Karpas-422 (cell line): ENCODE measurements at regions not wholly inside any gene's neighbourhood (a gene's known extent, or its start where the extent isn't known, plus 50 kb on each side); places are given as distances from the start of the nearest gene placed in this dataset.
A peak's percentile ranks its signal among the peaks of the same experiment; 100 is the strongest.

Source experiments
- DNase-seq: peaks from one replicate; pipeline ENCODE4 v3.0.0-alpha.2; 2015
- H2AFZ ChIP-seq: fragments of 200-600 bp; sonication (generic); 2 replicates; pipeline ENCODE4 v1.6.1; 2014; ENCODE audit warnings: antibody characterized with exemption, low read length, mixed read lengths
- H3K27ac ChIP-seq: fragments of 200-600 bp; sonication (generic); 2 replicates; pipeline ENCODE4 v1.5.1; 2014; ENCODE audit warnings: mild to moderate bottlenecking, low read length, moderate library complexity
- H3K27me3 ChIP-seq: fragments of 200-600 bp; sonication (generic); 2 replicates; pipeline ENCODE4 v1.6.1; 2014; ENCODE audit warnings: low read length, mixed read lengths
- H3K36me3 ChIP-seq: fragments of 200-600 bp; sonication (generic); 2 replicates; pipeline ENCODE4 v1.6.1; 2014; ENCODE audit warnings: low read length, mixed read lengths; ENCODE audit not compliant: insufficient read depth
- H3K4me1 ChIP-seq: fragments of 200-600 bp; sonication (generic); 2 replicates; pipeline ENCODE4 v1.6.1; 2014; ENCODE audit warnings: mild to moderate bottlenecking, low read length, mixed read lengths
- H3K4me2 ChIP-seq: fragments of 200-600 bp; sonication (generic); 2 replicates; pipeline ENCODE4 v1.6.1; 2014; ENCODE audit warnings: low read length, low read depth, mild to moderate bottlenecking; ENCODE audit not compliant: poor library complexity, severe bottlenecking
- H3K4me3 ChIP-seq: fragments of 200-600 bp; sonication (generic); 2 replicates; pipeline ENCODE4 v1.5.1; 2014; ENCODE audit warnings: mild to moderate bottlenecking, antibody characterized with exemption, low read length, mixed read lengths
- H3K79me2 ChIP-seq: fragments of 200-600 bp; sonication (generic); 2 replicates; pipeline ENCODE4 v1.6.1; 2014; ENCODE audit warnings: mild to moderate bottlenecking, low read length, mixed read lengths
- H3K9ac ChIP-seq: fragments of 200-600 bp; sonication (generic); 2 replicates; pipeline ENCODE4 v1.6.0; 2014; ENCODE audit warnings: low read length
- H3K9me2 ChIP-seq: fragments of 200-600 bp; sonication (generic), shearing (Covaris generic); replicated peaks from 2 replicates; pipeline ENCODE4 v1.6.0; 2014; ENCODE audit warnings: mild to moderate bottlenecking, low read length, moderate library complexity; ENCODE audit not compliant: insufficient read depth
- H3K9me3 ChIP-seq: fragments of 300-700, 200-600 bp; sonication (generic); 2 replicates; pipeline ENCODE4 v1.6.1; 2014; ENCODE audit warnings: low read length, mixed read lengths
- H4K20me1 ChIP-seq: fragments of 200-600 bp; sonication (generic); 2 replicates; pipeline ENCODE4 v1.6.1; 2014; ENCODE audit warnings: mild to moderate bottlenecking, antibody characterized with exemption, low read length, low read depth; ENCODE audit not compliant: insufficient read depth

- Histone ChIP-seq H3K27me3 (no peaks in the 10 kb centered on the region), H3K4me2 (no peak overlapping the region), H3K36me3 (no peaks in the 10 kb centered on the region), H3K9me2 (no peaks in the 10 kb centered on the region), H4K20me1 (no peaks in the 10 kb centered on the region), H3K79me2 (no peaks in the 10 kb centered on the region), H3K9me3 (no peaks in the 10 kb centered on the region), H3K27ac (no peak overlapping the region), H2AFZ (no peak overlapping the region), H3K9ac (no peak overlapping the region), H3K4me1 (no peaks in the 10 kb centered on the region), H3K4me3 (no peak overlapping the region)
- no peak for DNase-seq
Measured at GRCh38 chr13:47621931-47622330, 379.1 kb downstream of the SUCLA2 start.

GRCh38 chr13:47611664-47612288 is 389.3 kb downstream of the SUCLA2 start:
- Histone ChIP-seq H3K27me3 (no peaks in the 10 kb centered on the region), H3K9ac (no peak overlapping the region), H3K4me1 (no peaks in the 10 kb centered on the region), H4K20me1 (no peaks in the 10 kb centered on the region), H3K79me2 (no peaks in the 10 kb centered on the region), H3K4me2 (no peak overlapping the region), H2AFZ (no peak overlapping the region), H3K36me3 (no peaks in the 10 kb centered on the region), H3K9me3 (no peaks in the 10 kb centered on the region), H3K4me3 (no peak overlapping the region), H3K27ac (no peak overlapping the region), H3K9me2 (no peaks in the 10 kb centered on the region)
- no peak for DNase-seq

GRCh38 chr13:47610687-47611086 is 390.4 kb downstream of the SUCLA2 start:
- Histone ChIP-seq H3K4me1 (no peaks in the 10 kb centered on the region), H4K20me1 (no peaks in the 10 kb centered on the region), H3K9ac (no peak overlapping the region), H3K27me3 (no peaks in the 10 kb centered on the region), H3K4me3 (no peak overlapping the region), H3K9me2 (no peaks in the 10 kb centered on the region), H3K36me3 (no peaks in the 10 kb centered on the region), H3K27ac (no peak overlapping the region), H3K9me3 (peaks cover under 1% of the 10 kb centered on the region; the same call in 1 of the 2 replicates), H3K79me2 (no peaks in the 10 kb centered on the region), H2AFZ (no peak overlapping the region), H3K4me2 (no peak overlapping the region)
- no peak for DNase-seq

GRCh38 chr13:47603365-47603764 is 397.7 kb downstream of the SUCLA2 start:
- Histone ChIP-seq H3K27ac (no peak overlapping the region), H3K9me3 (peaks cover 3% of the 10 kb centered on the region; the same call in 1 of the 2 replicates), H3K4me3 (no peak overlapping the region), H3K9ac (no peak overlapping the region), H4K20me1 (no peaks in the 10 kb centered on the region), H3K4me2 (no peak overlapping the region), H3K9me2 (no peaks in the 10 kb centered on the region), H2AFZ (no peak overlapping the region), H3K79me2 (no peaks in the 10 kb centered on the region), H3K27me3 (no peaks in the 10 kb centered on the region), H3K4me1 (no peaks in the 10 kb centered on the region), H3K36me3 (no peaks in the 10 kb centered on the region)
- DNase-seq = no peak

GRCh38 chr13:47598340-47598911 is 402.6 kb downstream of the SUCLA2 start:
- DNase-seq = peak; percentile 52
- H2AFZ ChIP-seq = no peak overlapping the region
- H3K4me2 ChIP-seq = no peak overlapping the region
- no peaks in the 10 kb centered on the region for H3K79me2 ChIP-seq
- no peaks in the 10 kb centered on the region for H3K27me3 ChIP-seq
- no peaks in the 10 kb centered on the region for H3K36me3 ChIP-seq
- no peak overlapping the region for H3K27ac ChIP-seq
- H4K20me1 ChIP-seq = no peaks in the 10 kb centered on the region
- H3K4me1 ChIP-seq = no peaks in the 10 kb centered on the region
- H3K9me2 ChIP-seq = no peaks in the 10 kb centered on the region
- no peaks in the 10 kb centered on the region; the same call in 1 of the 2 replicates for H3K9me3 ChIP-seq
- no peak overlapping the region for H3K9ac ChIP-seq
- no peak overlapping the region for H3K4me3 ChIP-seq

GRCh38 chr13:47594833-47595232 is 406.2 kb downstream of the SUCLA2 start:
- no peak overlapping the region for H3K4me3 ChIP-seq
- H3K4me1 ChIP-seq = no peaks in the 10 kb centered on the region
- H2AFZ ChIP-seq = no peak overlapping the region
- no peaks in the 10 kb centered on the region for H3K79me2 ChIP-seq
- H3K4me2 ChIP-seq = no peak overlapping the region
- no peak overlapping the region for H3K9ac ChIP-seq
- no peaks in the 10 kb centered on the region for H3K27me3 ChIP-seq
- H3K36me3 ChIP-seq = no peaks in the 10 kb centered on the region
- H3K9me3 ChIP-seq = no peaks in the 10 kb centered on the region; the same call in 1 of the 2 replicates
- no peaks in the 10 kb centered on the region for H3K9me2 ChIP-seq
- H3K27ac ChIP-seq = no peak overlapping the region
- peak; percentile 71 for DNase-seq
- no peaks in the 10 kb centered on the region for H4K20me1 ChIP-seq

GRCh38 chr13:47592256-47592655 is 408.8 kb downstream of the SUCLA2 start:
- no peaks in the 10 kb centered on the region; the same call in 1 of the 2 replicates for H3K9me3 ChIP-seq
- no peaks in the 10 kb centered on the region for H3K79me2 ChIP-seq
- H2AFZ ChIP-seq = no peak overlapping the region
- H3K4me2 ChIP-seq = no peak overlapping the region
- H3K9ac ChIP-seq = no peak overlapping the region
- no peaks in the 10 kb centered on the region for H3K9me2 ChIP-seq
- H3K4me3 ChIP-seq = no peak overlapping the region
- no peaks in the 10 kb centered on the region for H3K27me3 ChIP-seq
- H3K4me1 ChIP-seq = no peaks in the 10 kb centered on the region
- H4K20me1 ChIP-seq = no peaks in the 10 kb centered on the region
- DNase-seq = no peak
- no peak overlapping the region for H3K27ac ChIP-seq
- H3K36me3 ChIP-seq = no peaks in the 10 kb centered on the region

GRCh38 chr13:47588676-47589075 is 412.4 kb downstream of the SUCLA2 start:
- Histone ChIP-seq H3K4me2 (no peak overlapping the region), H2AFZ (no peak overlapping the region), H3K9ac (no peak overlapping the region), H3K9me2 (no peaks in the 10 kb centered on the region), H3K4me1 (no peaks in the 10 kb centered on the region), H3K36me3 (no peaks in the 10 kb centered on the region), H3K79me2 (no peaks in the 10 kb centered on the region), H3K27ac (no peak overlapping the region), H4K20me1 (no peaks in the 10 kb centered on the region), H3K27me3 (no peaks in the 10 kb centered on the region), H3K9me3 (no peaks in the 10 kb centered on the region), H3K4me3 (no peak overlapping the region)
- no peak for DNase-seq
